ENCODE measurements at regions not wholly inside any gene's neighbourhood (a gene's known extent, or its start where the extent isn't known, plus 50 kb on each side); places are given as distances from the start of the nearest gene placed in this dataset.

DNA sequence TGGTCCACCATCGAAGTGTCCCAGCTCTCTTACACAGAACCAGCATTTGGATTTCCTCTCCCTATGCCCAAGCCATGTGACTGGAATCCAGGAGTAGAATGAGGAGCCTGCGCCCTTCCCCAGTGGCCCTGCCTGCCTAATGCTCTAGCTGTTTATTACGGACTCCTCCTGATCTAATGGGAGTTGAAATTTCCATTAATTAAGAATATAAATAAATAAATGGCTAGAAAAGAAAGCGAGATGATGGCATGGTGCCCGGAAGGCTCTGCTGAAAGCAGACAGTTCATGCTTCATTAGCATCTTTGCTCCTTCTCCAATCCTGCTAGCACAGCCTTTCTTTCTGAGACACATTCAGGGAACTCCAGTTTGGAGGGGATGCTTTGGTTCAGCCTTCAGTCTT, 216.2 kb downstream of the SEC16B start:
- TF ChIP-seq, protein P1, sequence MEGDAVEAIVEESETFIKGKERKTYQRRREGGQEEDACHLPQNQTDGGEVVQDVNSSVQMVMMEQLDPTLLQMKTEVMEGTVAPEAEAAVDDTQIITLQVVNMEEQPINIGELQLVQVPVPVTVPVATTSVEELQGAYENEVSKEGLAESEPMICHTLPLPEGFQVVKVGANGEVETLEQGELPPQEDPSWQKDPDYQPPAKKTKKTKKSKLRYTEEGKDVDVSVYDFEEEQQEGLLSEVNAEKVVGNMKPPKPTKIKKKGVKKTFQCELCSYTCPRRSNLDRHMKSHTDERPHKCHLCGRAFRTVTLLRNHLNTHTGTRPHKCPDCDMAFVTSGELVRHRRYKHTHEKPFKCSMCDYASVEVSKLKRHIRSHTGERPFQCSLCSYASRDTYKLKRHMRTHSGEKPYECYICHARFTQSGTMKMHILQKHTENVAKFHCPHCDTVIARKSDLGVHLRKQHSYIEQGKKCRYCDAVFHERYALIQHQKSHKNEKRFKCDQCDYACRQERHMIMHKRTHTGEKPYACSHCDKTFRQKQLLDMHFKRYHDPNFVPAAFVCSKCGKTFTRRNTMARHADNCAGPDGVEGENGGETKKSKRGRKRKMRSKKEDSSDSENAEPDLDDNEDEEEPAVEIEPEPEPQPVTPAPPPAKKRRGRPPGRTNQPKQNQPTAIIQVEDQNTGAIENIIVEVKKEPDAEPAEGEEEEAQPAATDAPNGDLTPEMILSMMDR (IDR thresholded peaks at IDR 0.05) = no peak
- TF ChIP-seq POLR2AphosphoS5 (IDR thresholded peaks at IDR 0.05) = no peak

Measured in breast epithelium (tissue), 3 donors.